Psoas muscle (tissue), 7 donors: ENCODE measurements at regions not wholly inside any gene's neighbourhood (a gene's known extent, or its start where the extent isn't known, plus 50 kb on each side); places are given as distances from the start of the nearest gene placed in this dataset.
"Not testable (repeated sequence)": the region's sequence is repeated elsewhere in the genome, so short reads cannot be mapped to it uniquely, and the experiment has no call there.

Experiments
- ATAC-seq, 4 donors: fragments of 200-7000 bp; cut with Tn5 transposase; one replicate each; pipeline ENCODE4 v1.9.1; 2020; ENCODE audit warnings: moderate library complexity in 3 of 4, mild to moderate bottlenecking in 2 of 4
- DNase-seq, 2 donors: peaks; one replicate each; pipeline ENCODE4 v3.0.0-alpha.2; 2020
- H3K27ac ChIP-seq: fragments of 200-600 bp; one replicate; pipeline ENCODE4 v1.8.0; 2022
- H3K27me3 ChIP-seq, 3 donors: fragments of 200-600 bp in 1 of 3; one replicate each; pipeline versions ENCODE4 v1.6.1 to v1.8.0; 2013 to 2022; ENCODE audit warnings: low read length in 2 of 3, mild to moderate bottlenecking in 2 of 3, moderate library complexity in 1 of 3; ENCODE audit not compliant: insufficient read depth in 3 of 3
- H3K36me3 ChIP-seq, 2 donors: fragments of 200-600 bp in 1 of 2; one replicate each; pipeline versions ENCODE4 v1.6.1 to v1.8.0; 2013 to 2022; ENCODE audit warnings: low read depth in 1 of 2, mild to moderate bottlenecking in 1 of 2, moderate library complexity in 1 of 2; ENCODE audit not compliant: insufficient read depth in 1 of 2
- H3K4me1 ChIP-seq: fragments of 200-600 bp; one replicate; pipeline ENCODE4 v1.8.0; 2022
- H3K4me3 ChIP-seq: fragments of 200-600 bp; one replicate; pipeline ENCODE4 v1.8.0; 2022; ENCODE audit warnings: mild to moderate bottlenecking
- H3K9me3 ChIP-seq: fragments of 200-600 bp; one replicate; pipeline ENCODE4 v1.8.0; 2022
- CTCF ChIP-seq: fragments of 200-600 bp; IDR thresholded peaks from one replicate; pipeline ENCODE4 v1.8.0; 2022; ENCODE audit warnings: antibody characterized with exemption
- WGBS, 3 donors: extraction: QIAGEN DNeasy Blood & Tissue Kit; methylation state at CpG; one replicate each; pipeline versions ENCODE4 v1.1.6 to v1.1.7; 2013; 5-methylcytosine and 5-hydroxymethylcytosine counted together
- intact Hi-C, 2 donors: fragments of 100-400 bp; cut with DNase I; formaldehyde crosslinking; loops; one replicate each; pipeline versions ENCODE4 v1.11.0 to v1.14.2; 2022
- donor health status: healthy with polysubstance abuse.
- donor health status: DM: no; HTN: no; CAD: no; lungs with moderate emphysema.
- donor health status: Bipolar disorder and iron deficiency.
- donor health status: healthy.
- donor health status: DM: yes; HTN: yes; CAD: no.
- donor health status: DM: no; HTN: no; CAD: no.
- donor health status: DM: yes; HTN: yes; CAD: no.

GRCh38 chr4:60463857-60464502, 736.1 kb upstream of the ADGRL3 start:
- Histone ChIP-seq H3K9me3 (no peaks in the 10 kb centered on the region), H3K36me3 (no peaks in the 10 kb centered on the region), H3K27me3 (no peaks in the 10 kb centered on the region), H3K4me1 (no peaks in the 10 kb centered on the region), H3K27ac (no peak overlapping the region), H3K4me3 (no peak overlapping the region)
- no peak for TF ChIP-seq CTCF
- WGBS, 3 donors = 54 to 66% (median 60%) methylated on average over 4 of the region's 4 CpGs
- DNase-seq (no peak), ATAC-seq (no peak)
- intact Hi-C loops = no loop called here

GRCh38 chr4:60482921-60483351, 717.2 kb upstream of the ADGRL3 start:
- Histone ChIP-seq H3K27me3 (no peaks in the 10 kb centered on the region), H3K4me3 (no peak overlapping the region), H3K36me3 (no peaks in the 10 kb centered on the region), H3K4me1 (no peaks in the 10 kb centered on the region), H3K9me3 (no peaks in the 10 kb centered on the region), H3K27ac (no peak overlapping the region)
- 41 to 60% (median 48%) methylated on average over 2 of the region's 2 CpGs for WGBS, 3 donors
- no peak for DNase-seq
- intact Hi-C loops = no loop called here
- no peak for ATAC-seq
- TF ChIP-seq CTCF = no peak

- H3K36me3 ChIP-seq = no peaks in the 10 kb centered on the region
- H3K27ac ChIP-seq = no peak overlapping the region
- H3K4me1 ChIP-seq = no peaks in the 10 kb centered on the region
- H3K27me3 ChIP-seq = no peaks in the 10 kb centered on the region
- 73 to 81% (median 74%) methylated on average over 3 of the region's 3 CpGs for WGBS, 3 donors
- intact Hi-C loops = no loop called here
- no peak for TF ChIP-seq CTCF
- H3K4me3 ChIP-seq = no peak overlapping the region
- ATAC-seq (no peak), DNase-seq (no peak)
- H3K9me3 ChIP-seq = no peaks in the 10 kb centered on the region
These were observed 714.9 kb upstream of the ADGRL3 start for GRCh38 chr4:60485276-60485675.

- WGBS, 3 donors = 79 to 84% (median 79%) methylated on average over 3 of the region's 3 CpGs
- H3K36me3 ChIP-seq, H3K9me3 ChIP-seq, intact Hi-C loops, ATAC-seq, DNase-seq, H3K27me3 ChIP-seq, H3K4me1 ChIP-seq, H3K4me3 ChIP-seq, H3K27ac ChIP-seq: not testable (repeated sequence)
These were observed 712.9 kb upstream of the ADGRL3 start for GRCh38 chr4:60487118-60487761.

- no peak for TF ChIP-seq CTCF
- WGBS, 3 donors = 79 to 95% (median 79%) methylated on average over 1 of the region's 1 CpG
These were observed 699.3 kb upstream of the ADGRL3 start for GRCh38 chr4:60500810-60501209.

More at GRCh38 chr4:60500810-60501209, 699.3 kb upstream of the ADGRL3 start:
- Histone ChIP-seq H3K9me3 (no peaks in the 10 kb centered on the region), H3K36me3 (no peaks in the 10 kb centered on the region), H3K4me1 (no peaks in the 10 kb centered on the region), H3K27me3 (no peaks in the 10 kb centered on the region), H3K4me3 (no peak overlapping the region), H3K27ac (no peak overlapping the region)
- DNase-seq (no peak), ATAC-seq (no peak)
- intact Hi-C loops = no loop called here
